Medulla oblongata (tissue), 1 donor: ENCODE measurements at regions not wholly inside any gene's neighbourhood (a gene's known extent, or its start where the extent isn't known, plus 50 kb on each side); places are given as distances from the start of the nearest gene placed in this dataset.
"Not testable (repeated sequence)": the region's sequence is repeated elsewhere in the genome, so short reads cannot be mapped to it uniquely, and the experiment has no call there.

ENCODE experiments used
- DNase-seq: peaks from one replicate; pipeline ENCODE4 v3.0.0-alpha.2; 2015; ENCODE audit errors: extremely low spot score

DNA sequence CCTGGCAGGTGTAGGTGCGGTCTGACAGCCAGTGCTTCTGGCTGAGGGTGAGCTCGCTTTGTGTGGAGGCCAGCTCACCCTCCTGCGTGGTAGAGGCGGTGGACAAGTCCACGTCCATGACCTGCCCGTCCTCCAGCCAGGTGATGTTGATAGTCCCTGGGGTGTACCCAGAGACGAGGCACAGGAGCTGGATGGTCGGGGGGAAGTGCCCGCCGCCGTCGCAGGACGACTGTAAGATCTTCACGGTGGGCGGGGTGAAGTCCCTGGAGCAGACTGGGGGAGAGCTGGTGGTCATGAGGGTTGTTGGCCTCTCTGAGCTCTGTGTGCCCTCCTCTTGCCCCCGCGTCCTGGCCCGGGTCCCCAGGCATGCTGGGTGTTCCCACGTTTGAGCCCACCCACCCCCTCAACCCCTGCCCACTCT is 74.6 kb downstream of the TMEM121 start:
- no peak for DNase-seq

DNA sequence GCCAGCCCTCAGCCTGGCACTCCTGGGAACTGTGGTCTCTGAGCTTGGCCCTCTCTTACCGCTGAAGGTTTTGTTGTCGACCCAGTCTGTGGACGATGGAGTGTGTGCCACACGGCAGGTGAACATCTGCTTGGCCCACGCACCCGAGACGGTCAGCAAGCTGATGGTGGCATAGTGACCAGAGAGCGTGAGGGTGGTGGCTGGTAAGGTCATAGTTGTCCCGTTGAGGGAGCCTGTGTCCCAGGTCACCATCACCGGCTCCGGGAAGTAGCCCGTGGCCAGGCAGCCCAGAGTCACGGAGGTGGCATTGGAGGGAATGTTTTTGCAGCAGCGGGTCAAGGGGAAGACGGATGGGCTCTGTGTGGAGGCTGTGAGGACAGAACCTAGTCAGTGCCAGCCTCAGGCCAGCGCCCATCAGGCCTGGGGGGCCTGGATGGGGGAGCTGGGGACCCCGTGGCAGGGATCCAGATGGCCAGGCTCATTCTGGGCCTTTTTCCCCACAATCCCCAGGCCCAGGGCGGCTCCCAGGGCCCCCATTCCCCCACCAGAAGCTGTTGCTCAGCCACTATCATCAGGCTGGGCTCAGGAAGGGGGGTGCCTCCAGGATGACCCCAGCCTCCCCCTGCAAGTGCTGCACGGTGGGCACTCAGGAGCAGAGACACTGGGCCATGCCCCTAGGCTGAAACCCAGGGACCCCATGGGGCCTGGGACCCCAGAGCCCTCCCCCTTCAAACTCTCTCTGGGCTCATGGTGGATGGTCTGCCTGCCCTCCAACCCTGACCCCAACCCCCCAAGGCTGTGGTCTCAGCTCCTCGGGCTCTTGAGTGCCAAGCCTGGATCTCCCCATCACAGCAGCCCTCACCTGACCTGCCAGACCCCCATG is 75.2 kb downstream of the TMEM121 start:
- DNase-seq, result no peak

DNA sequence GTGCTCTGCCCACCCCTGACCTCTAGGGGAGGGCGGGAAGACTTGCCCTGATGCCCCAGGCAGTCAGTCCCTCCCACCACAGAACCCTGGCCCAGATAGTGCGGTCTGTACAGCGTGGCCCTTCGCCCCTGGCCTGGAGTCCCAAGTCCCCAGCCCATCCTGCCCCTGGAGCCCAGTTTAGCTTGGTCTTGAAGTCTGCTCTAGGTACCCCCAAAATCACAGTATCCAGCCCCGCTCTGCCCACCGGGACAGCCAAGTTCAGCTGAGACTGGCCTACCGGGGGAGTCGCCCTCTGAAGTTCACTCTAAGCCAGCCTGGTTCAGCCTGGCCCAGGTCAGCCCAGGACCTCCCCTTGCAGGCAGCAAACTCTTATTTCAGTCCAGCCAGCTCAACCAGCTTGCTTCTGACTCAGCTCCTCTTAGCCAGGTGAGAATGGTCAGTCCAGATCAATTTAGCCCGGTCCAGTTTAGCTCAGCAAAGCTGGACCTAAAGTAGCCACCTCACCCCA is 75.9 kb downstream of the TMEM121 start:
- DNase-seq, result no peak

DNA sequence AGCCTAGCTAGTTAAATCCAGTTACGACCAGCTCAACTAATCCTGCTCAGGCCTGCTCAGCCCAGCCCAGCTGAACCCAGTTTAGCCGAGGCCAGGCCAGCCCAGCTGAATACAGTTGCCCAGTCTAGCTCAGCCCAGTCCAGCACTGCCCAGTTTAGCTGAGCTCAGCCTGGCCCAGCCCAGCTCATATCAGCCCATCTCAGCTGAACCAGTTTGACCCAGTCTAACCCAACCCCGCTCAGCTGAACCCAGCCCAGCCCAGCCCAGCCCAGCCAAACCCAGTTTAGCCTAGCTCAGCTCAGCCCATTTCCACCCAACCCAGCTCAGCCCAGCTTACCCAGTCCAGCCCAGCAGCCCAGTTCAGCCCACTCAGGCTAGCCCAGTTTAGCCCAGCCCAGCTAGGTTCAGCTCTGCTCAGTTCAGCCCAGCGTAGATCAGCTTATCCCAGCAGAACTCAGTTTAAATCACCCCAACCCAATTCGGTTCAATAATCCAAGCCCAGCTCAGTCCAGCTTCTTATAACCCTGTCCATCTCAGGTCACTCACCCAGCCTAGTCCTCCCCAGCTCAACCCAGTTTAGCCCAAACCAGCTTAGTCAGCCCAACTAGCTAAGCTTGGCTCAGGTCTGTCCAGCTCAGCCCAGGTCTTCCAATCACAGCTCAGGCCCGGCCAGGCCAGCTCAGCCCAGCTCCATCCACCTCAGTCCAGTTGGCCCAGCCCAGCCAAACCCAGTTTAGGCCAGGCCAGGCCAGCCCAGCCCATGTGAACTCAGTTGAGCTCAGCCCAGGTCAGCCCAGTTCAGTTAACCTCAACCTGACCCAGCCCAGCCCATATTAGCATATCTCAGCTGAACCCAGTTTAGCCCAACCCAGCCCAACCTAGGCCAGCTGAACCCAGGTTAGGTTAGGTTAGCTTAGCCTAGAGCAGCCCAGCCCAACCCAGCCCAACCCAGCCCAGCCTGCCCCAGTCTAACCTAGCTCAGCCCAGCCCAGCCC is 76.7 kb downstream of the TMEM121 start:
- DNase-seq, result no peak

DNA sequence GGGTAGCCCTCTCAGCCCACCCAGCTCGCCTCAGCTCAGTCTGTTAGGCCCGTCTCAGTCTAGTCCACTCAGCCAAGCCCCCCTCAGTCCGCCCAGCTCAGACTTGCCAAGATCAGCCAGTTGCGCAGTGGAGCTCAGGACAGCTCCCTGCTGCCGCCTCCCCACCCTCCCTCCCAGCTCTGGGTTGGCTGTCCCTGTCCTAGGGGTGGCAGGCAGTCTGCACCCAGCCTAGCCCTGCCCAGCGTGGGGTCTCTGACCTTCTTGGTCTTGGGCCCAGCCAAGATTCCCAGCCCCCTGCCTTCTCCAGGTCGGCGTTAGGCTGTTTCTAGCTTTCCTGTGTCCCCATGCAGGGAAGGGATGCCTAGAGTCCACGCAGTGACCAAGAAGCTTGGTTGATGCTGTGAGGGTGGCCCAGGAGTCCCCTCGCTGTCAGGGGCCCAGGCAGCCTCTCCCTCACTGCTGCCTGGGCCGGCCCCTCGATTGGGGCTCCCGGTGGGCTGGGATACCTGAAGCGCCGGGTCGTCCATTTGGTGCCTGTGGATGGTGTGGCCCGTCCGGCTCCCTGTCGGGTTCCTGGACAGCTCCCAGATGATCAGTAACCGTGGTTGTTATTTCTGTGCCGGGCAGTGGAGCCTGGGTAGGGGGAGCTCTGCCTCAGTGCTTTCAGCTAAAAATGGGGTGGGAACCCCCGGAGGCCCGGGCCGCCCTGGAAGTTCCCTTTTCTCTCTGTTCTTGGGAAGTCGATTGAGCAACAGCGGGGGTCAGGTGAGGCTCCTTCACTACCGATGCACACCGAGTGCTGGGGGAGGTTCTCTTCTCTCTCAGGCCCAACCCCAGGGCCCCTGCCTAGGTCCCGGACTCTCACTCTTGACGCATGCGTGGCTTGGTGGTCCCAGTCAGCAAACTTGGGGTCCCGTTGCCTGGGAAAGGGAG is 78.4 kb downstream of the TMEM121 start:
- not testable (repeated sequence) for DNase-seq

DNA sequence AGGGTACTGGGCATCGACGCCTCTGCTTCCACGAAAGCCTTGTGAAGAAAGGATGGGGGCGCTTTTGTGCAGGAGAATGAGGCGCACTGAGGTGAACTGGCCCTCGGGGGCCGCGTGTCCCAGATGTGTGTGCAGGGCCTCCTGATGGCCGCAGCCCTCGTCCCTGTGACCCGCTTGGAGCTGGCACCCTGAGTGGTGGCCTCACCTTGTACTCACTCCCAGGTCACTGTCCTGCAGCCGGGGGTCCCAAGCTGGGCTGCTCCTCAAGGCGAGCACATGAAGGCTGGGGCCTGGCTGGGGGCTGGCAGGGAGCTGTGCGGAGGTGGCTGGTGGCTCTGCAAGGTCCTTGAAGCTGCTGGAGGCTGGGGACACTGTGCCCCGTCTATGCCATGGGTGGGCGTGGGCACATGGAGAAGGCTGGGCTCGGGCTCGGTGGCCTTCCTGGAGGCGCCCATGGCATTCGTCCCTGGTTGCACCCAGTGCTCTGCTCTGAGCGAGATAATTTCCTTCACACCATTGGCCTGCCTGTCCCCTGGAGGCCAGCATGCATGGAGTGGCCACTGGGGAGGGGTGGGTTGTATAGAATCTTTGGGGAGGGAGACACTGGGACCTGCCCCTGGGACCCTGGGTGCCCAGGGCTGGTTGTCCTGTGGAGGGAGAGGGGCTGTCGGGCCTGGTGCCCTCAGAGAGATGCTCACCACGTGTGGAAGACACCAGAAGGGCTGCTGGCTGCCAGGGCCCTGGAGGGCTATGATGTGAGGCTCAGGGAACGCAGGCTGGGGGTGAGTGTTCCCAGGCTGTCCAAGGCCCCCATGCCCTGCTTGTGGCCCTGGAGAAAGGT is 79.3 kb downstream of the TMEM121 start:
- DNase-seq, result no peak

DNA sequence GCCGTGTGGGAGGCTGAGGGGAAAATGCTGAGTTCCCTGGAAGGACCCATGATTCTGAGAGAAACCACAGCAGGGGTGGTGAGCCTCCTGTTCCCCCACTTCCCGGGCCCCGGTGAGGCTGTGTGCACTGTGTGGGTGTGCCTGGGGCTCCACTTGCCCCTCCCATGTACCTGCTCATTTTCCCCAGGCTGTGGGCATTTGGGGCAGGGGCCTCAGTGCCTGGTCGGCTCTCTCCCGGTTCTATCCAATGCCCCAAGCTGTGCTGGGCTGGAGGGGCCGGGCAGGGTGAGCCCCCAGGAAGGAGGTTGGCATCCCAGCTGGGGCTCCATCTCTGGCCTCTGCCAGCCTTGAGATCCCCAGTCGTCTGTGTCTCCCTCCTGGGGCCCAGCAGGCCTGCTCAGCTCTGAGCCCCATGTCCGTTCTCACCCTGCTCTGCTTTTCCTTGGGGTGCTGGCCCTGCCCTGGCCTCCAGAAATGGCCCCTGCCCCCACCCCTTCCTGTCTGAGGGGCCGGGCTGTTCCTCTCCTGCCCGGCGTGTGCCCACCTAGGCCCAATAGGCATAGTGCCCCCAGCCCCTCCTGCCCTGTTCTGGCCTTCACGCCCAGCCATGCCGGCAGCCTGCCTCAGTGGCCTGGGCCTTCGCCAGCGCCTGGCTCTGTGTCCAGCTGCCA is 80.1 kb downstream of the TMEM121 start:
- DNase-seq, result not testable (repeated sequence)

DNA sequence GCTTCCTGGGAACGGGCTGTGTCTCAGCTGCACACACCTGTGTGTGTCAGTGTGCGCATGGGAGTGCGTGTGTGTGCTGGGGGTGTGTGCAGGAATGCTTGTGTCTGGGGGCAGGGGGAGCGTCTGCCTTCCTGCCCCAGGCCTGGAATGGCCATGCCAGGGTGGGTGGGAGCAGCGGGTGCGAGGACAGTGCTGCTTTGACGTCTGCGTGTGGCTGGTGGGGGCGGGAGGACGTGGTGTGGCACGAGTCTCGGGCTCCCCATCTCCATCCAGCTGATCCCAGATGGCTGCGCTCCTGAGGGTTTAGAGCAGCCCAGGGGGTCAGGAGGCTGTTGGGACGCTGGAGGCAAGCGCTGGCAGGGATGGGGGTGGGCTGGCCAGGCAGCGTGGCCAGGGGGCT is 80.6 kb downstream of the TMEM121 start:
- DNase-seq, result not testable (repeated sequence)

DNA sequence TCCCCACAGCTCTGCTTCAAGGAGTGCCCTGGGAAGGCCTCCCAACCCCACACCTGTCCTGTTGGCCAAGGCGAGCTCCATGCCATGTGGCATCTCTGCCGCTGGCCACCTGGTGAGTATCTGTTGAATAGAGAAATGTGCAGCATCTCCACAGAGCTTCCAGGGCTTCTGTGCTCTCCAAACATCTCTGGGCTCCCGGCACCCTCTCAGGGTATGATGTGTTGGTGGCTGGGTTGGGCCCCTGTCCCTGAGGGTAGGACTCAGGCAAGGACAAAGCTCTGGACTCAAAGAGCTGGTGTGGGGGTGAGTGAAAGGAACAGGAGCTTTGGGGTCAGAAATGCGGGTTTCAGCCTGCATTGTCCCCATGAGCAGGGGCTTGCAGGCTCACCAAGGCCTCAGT is 88.6 kb downstream of the TMEM121 start:
- not testable (repeated sequence) for DNase-seq

DNA sequence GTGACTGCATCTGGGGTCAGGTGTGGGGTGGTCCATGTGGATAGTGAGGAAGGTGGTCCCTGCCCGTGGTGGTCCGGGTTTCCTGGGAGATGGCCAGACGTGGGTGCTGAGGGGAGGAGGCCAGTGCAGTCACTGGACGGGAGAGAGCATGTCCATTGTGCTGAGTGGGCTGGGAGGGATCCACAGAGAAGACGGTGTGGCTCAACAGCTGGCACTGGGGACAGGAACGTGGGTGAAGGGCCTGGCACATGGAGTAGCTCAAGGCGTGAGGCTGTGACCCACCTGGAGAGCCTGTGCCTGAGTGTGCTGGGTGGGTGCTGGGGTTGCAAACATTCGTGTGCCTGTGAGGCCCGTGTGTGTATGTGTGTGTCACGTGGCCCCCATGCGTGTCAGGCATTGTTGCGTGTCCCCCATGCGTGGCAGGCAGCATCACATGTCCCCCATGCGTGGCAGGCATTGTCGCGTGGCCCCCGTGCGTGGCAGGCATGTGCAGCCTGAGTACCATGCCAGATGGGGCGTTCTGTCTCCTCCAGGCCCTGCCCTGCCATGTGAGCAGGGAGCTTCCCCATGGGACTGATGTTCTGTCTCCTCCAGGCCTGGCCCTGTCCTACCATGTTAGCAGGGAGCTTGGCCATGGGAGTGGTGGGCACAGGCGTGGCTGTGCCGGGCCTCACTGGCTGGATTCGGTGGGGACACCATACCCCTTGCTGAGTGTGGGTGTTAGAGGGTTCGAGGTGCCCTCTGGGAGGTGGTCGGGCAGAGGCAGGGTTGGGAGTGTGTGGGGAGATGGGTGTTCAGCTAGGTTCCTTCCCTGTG is 89.8 kb downstream of the TMEM121 start:
- peak; percentile 1 for DNase-seq

DNA sequence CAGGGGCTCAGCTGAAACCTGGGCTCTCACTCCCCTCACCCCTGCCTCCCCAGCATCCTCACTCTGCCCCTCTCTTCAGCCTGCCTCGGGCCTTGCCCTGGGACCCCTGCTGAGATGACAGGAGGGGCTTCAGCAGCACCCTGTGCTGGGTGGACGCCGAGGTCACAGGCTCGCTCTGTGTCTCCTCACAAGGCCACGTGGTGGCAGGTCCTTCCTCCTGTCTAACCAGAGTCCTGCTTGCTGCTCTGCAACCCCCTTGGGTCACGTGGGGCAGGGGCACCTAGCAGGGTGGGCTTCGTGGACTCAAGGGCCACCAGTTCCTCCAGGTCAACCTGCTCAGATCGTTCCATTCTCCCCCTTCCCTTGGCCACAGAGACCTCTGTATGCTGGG is 90.4 kb downstream of the TMEM121 start:
- peak; percentile 1 for DNase-seq

DNA sequence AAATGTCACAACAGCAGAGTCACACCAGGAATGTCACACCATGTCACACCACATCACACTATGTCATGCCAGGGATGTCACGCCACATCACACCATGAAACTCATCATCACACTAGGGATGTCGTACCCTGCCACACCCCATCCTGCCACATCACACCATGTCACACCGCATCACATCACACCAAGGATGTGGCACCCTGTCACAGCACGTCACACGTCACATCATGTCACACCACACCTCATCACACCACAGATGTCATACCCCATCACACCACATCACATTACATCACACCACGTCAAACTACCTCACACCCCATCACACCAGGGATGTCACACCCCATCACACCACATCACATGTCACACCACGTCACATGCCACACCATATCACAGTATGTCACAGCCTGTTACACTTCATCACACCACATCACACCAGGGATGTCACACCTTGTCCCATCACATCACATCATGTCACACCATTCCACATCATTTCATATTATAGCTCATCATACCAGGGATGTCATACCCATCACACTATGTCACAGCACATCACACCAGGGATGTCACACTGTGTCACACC is 90.9 kb downstream of the TMEM121 start:
- DNase-seq, result peak; percentile 11

DNA sequence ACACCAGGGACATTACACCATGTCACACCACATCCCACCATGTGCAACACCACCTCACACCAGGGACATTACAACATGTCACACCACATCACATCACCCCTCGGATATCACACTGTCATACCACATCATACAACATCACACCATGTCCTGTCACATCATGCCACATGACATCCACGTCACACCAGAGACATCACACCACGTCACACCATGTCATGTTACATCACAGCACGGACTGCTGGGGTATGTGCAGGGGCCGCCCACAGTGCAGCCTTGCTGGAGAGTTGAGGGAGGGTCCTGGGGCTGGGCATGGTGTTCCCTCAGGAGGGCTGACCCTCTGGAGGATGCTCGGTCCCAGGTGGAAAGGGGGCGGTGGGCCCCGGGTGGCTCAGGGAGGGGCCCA is 91.4 kb downstream of the TMEM121 start:
- not testable (repeated sequence) for DNase-seq

DNA sequence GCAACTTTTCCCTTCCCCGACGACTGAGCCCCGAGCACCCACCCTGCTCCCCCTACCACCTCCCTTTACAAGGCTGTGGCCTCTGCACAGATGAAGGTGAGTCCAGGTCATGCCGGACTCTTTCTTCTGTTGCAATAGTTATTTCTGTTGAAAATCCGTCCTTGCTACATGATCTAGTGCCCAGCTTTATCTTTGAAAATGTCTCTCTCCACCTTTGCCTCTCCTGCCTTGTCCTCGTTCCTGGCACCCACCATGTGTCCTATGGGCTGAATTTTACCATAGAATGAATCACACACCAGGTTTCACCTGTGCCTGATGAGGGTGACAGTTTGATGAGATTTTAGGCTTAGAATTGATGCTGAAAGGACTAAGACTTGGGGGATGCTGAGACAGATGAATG is 92.9 kb downstream of the TMEM121 start:
- DNase-seq, result not testable (repeated sequence)

DNA sequence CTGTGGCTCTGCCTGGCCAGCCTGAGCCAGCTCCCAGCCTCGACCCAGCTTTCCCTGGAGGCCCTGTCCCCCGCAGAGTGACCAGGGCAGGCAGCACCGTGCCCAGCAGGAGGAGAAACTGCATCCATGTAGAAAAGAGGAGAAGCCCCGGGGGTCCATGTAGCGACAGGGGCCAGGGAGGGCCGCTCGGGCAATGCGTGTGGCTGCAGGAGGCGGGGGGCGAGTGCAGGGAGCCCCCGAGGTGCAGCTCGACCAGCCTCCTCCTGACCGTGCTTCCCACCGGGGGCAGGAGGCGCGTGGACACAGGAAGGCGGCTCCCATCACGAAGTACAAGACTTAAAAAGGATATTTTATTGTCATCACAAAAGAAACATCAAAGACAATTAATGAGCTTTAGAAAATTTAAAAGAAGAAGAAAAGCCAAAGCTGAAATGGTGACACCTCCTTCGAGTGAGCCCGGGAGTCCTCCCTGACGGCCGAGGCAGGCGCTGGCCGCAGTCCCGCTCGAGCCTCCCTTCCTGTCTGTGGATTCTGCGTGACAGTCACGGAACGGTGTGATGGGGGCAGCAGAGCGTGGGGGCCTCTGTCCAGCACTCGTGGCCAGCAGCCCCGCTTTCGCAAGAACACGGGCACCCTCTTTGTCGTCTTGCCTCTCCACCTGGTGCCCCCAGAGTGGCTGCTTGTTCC is 93.9 kb downstream of the TMEM121 start:
- not testable (repeated sequence) for DNase-seq

DNA sequence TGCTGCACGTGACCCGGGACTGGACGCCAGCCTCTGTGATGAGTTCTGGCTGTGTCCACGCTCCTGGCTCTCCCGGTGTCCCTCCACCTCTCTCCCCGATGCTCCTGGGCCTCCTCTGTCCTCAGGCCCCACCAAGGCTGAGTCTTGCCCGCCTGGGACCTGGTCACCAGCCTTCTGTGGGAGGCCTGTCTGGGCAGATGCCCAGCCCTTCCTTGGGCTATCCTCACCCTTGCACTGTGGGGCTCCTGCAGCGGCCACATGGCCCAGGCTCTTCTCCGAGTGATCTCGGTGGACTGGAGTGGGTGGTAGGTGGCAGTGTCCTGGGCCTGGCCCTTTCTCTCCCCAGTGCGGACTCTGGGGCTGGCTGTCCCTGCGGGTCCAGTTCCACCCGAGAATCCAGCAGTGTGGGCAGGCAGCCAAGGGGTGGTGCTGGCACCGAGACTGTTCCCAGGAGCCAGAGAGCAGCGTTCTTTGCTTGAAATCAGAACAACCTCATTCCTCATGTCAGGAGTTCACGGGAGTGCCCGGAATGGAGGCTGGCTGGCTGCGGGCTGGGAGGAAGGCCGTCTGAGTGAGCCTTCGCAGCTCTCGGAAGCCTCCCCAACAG is 94.6 kb downstream of the TMEM121 start:
- DNase-seq, result not testable (repeated sequence)
